HTR-8/SVneo (cell line): ENCODE measurements at regions not wholly inside any gene's neighbourhood (a gene's known extent, or its start where the extent isn't known, plus 50 kb on each side); places are given as distances from the start of the nearest gene placed in this dataset.

Source experiments
- DNase-seq: peaks from one replicate; pipeline ENCODE4 v3.0.0; 2011; ENCODE audit warnings: low spot score, mixed read lengths; ENCODE audit not compliant: insufficient read length
- FAIRE-seq: peaks from 2 replicates; lab custom pipeline; 2011; peaks lifted over from hg19 to GRCh38; lab: Jason Lieb, UNC

GRCh38 chr3:90005281-90005847 is 897.9 kb downstream of the EPHA3 start:
- FAIRE-seq: no peak
- DNase-seq: no peak

GRCh38 chr3:90007778-90008499 is 900.5 kb downstream of the EPHA3 start:
- DNase-seq: no peak
- FAIRE-seq: no peak

- DNase-seq (peak; percentile 5), FAIRE-seq (no peak)
Observed at GRCh38 chr3:90010341-90010740, 902.9 kb downstream of the EPHA3 start.

GRCh38 chr3:90011131-90011530 is 903.7 kb downstream of the EPHA3 start:
- no peak for FAIRE-seq
- no peak for DNase-seq

DNA sequence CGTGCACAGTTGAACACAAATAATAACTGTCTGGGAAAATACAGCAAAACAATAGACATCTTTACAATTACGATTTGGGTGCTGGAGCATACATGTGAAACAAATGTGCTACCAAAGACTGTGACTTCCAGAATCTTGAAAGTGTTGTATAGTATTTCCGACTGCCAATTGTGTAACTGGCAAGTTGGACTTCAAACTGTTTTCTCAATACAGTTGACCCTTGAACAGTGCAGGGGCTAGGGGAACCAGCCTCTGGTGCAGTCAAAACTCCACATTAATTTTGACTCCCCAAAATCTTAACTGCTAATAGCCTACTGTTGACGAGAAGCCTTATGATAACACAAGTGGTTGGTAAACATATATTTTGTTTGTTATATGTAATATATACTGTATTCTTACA is 904.2 kb downstream of the EPHA3 start:
- no peak for DNase-seq
- no peak for FAIRE-seq

GRCh38 chr3:90011996-90012395 is 904.6 kb downstream of the EPHA3 start:
- DNase-seq (no peak), FAIRE-seq (no peak)

- peak; percentile 3 for DNase-seq
- FAIRE-seq: no peak
Observed at GRCh38 chr3:90015688-90016356, 908.4 kb downstream of the EPHA3 start.

DNA sequence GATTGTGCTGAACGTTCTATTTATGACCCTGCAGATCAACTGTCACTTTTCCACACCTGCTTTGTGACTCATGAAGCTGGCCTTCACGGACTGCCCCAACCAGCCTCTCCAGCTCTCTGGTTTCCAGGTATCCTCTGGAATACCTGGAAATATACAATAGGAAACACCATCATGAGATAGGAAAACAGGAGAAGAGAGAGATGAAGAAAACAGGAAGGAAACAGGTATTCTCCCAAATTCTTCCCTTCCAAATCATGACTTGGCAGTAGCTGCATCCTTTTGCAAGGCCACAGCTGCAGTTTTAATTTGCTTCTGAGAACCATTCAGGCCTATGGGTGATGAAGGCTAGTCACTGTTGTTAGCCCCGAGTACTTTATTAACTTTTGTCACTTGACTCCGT is 909.1 kb downstream of the EPHA3 start:
- DNase-seq (no peak), FAIRE-seq (no peak)

GRCh38 chr3:90018779-90019178 is 911.4 kb downstream of the EPHA3 start:
- DNase-seq: no peak
- FAIRE-seq: no peak

- FAIRE-seq: no peak
- DNase-seq: no peak
Observed at GRCh38 chr3:90025019-90025418, 917.6 kb downstream of the EPHA3 start.

GRCh38 chr3:90026406-90026805 is 919.0 kb downstream of the EPHA3 start:
- DNase-seq (no peak), FAIRE-seq (no peak)

DNA sequence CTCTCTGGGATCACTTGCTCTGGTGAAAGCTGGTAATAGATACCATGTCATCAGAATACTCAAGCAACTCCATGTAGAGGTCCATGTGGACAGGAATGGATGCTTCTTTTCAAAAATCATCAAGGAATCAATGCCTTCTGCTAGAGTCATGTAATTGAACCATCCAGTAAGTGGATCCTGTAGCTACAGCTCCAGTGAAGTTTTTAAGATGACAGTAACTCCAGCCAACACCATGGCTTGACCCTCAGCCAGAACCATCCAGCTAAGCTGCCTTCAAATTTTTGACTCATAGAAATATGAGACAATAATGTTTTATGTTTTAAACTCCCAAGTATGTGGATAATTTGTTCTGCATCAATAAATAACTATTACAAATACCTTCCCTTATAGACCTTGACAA is 923.7 kb downstream of the EPHA3 start:
- FAIRE-seq: no peak
- no peak for DNase-seq

DNA sequence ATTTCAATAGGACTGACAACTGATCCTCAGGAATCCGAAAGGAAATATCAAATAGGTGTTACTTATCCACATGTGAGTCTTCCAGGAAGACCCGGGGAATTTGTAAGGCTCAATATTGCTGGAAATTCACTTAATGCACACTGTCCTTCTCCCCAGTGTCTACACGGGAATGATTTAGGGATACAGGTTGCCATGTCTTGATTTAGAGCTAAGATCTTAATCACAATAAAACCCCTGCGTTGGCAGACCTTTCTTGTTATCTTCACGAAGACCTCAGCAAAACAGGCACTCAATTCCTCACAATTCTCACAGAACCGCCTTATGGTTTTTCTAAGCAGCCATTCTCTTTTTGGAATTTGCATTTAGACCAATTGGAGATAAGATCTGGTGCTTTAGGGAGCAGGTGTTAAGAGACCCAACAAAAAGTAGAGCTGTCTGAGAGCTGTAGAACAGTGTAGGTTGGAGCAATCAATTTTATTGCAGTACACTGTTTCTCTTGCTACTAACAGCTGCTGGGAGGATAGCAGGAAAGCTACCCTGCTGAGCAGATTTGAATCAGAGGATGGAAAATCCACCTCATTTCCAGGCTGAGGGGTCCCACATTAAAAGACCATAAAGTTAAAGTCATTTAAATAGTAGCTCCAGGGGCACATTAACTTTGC is 925.7 kb downstream of the EPHA3 start:
- FAIRE-seq: no peak
- DNase-seq: no peak

DNA sequence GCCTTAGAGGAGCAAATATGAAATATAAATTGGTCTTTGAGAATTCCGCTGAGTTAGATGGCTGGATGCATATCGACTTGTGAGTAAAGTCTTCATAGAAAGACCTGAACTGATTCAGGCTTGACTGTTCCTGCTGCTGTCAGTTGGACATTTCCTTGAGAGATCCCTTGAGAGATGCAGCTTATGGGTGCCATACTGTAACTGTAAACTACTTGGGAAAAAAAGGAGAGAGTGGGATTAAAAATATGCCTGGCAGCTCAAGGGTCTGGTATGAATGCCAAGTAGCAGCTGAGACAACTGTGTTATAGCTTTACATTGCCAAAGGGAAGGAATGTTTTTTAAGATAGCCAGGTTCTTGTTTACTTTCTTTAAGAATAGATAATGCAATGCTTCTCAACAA is 926.6 kb downstream of the EPHA3 start:
- FAIRE-seq (no peak), DNase-seq (no peak)

- FAIRE-seq (no peak), DNase-seq (no peak)
Observed at GRCh38 chr3:90035643-90036042, 928.2 kb downstream of the EPHA3 start.

- DNase-seq (no peak), FAIRE-seq (no peak)
Observed at GRCh38 chr3:90036939-90037469, 929.6 kb downstream of the EPHA3 start.

DNA sequence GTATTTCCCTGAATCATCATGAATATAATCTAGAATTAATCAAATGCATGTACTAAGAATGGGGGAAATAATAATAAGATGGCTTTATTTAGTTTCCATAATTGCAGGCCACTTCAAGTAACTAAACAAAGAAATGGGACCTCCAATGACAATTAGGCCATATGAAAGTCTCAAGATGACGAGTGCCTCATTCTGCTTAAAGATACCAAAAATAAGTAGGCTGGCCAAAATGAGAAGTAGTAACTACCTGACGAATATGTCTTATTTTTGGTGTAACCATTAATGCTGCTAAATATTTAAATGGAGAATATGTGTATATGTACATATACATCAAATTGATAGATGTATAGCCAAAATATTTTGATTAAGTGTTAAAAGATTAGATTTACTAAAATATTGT is 932.6 kb downstream of the EPHA3 start:
- DNase-seq: no peak
- FAIRE-seq: no peak

- FAIRE-seq: no peak
- DNase-seq: no peak
Observed at GRCh38 chr3:90040554-90040953, 933.1 kb downstream of the EPHA3 start.

GRCh38 chr3:90041995-90042394 is 934.6 kb downstream of the EPHA3 start:
- DNase-seq (no peak), FAIRE-seq (no peak)

GRCh38 chr3:90043287-90043686 is 935.9 kb downstream of the EPHA3 start:
- FAIRE-seq: no peak

More at GRCh38 chr3:90043287-90043686, 935.9 kb downstream of the EPHA3 start:
- DNase-seq: no peak
